ENCODE measurements at regions not wholly inside any gene's neighbourhood (a gene's known extent, or its start where the extent isn't known, plus 50 kb on each side); places are given as distances from the start of the nearest gene placed in this dataset.

GRCh38 chr5:164412531-164412930, 907.1 kb downstream of the MAT2B start:
- no peak for DNase-seq (ENCODE audit: low read depth)
- no peak overlapping the region for H3K4me3 ChIP-seq (ENCODE audit: low read length)
- no peak for TF ChIP-seq CTCF (IDR thresholded peaks at IDR 0.05; ENCODE audit: insufficient read depth, low read depth, low read length, missing control alignments)

GRCh38 chr5:164420161-164420560, 914.7 kb downstream of the MAT2B start:
- no peak overlapping the region for H3K4me3 ChIP-seq (ENCODE audit: low read length)
- no peak for TF ChIP-seq CTCF (IDR thresholded peaks at IDR 0.05; ENCODE audit: insufficient read depth, low read depth, low read length, missing control alignments)
- DNase-seq (ENCODE audit: low read depth): no peak

DNA sequence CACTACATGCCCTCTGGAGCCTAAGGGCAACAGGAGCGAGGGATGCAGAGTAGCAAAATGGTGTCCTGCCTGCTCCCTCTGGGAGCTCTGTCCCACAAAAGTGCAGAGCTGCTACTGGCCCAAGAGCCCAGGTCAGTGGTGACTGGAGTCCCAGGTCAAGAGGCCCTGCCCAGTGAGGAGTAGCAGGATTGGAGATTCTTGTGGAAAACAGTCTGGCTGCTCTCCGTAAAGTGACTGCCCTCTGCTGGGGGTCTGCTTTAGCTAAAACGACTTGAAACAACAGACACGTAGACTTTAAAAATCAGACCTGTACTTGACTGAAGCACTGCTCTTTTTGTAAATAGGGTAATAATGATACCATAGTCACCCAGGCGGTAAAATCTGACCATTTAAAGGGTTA, 917.0 kb downstream of the MAT2B start:
- no peak overlapping the region for H3K4me3 ChIP-seq (ENCODE audit: low read length)
- peak; percentile 36 for DNase-seq (ENCODE audit: low read depth)
- peak; percentile 26 for TF ChIP-seq CTCF (IDR thresholded peaks at IDR 0.05; ENCODE audit: insufficient read depth, low read depth, low read length, missing control alignments)

DNA sequence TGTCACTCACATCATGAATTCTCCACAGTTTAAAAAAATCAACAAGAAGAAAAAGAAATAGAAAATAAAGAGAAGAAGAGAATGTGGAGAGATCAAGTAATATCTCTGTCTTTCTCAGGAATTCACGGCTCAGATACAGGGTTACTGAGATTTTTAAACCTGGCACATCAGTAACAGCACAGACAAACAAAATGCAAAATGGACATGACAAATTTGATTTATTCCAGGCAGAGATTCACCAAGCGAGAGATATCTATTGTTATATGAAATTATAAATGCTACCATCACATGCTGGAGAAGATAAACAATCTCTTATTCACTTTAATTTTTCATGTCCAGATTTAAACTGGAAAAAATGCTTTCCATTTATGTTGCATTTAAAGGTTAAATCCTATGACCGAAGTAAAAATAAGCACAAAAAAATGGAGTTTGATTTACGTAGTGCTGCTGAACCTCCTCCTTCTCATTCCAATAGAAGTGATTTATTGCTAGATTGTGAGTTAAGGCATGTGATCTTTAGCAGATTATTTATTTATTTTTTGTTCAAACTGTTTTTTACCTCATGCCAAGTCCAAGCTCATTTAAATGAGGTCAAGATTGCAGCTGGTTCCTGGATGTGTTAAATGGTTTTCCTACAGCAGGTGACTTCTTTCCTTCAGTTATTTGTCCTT, 926.4 kb downstream of the MAT2B start:
- no peak for DNase-seq (ENCODE audit: low read depth)
- H3K4me3 ChIP-seq (ENCODE audit: low read length): no peak overlapping the region
- no peak for TF ChIP-seq CTCF (IDR thresholded peaks at IDR 0.05; ENCODE audit: insufficient read depth, low read depth, low read length, missing control alignments)

GRCh38 chr5:164433106-164433870, 927.9 kb downstream of the MAT2B start:
- no peak for DNase-seq (ENCODE audit: low read depth)
- H3K4me3 ChIP-seq (ENCODE audit: low read length): no peak overlapping the region
- TF ChIP-seq CTCF (IDR thresholded peaks at IDR 0.05; ENCODE audit: insufficient read depth, low read depth, low read length, missing control alignments): no peak

- no peak for DNase-seq (ENCODE audit: low read depth)
- no peak overlapping the region for H3K4me3 ChIP-seq (ENCODE audit: low read length)
- TF ChIP-seq CTCF (IDR thresholded peaks at IDR 0.05; ENCODE audit: insufficient read depth, low read depth, low read length, missing control alignments): no peak
Observed at GRCh38 chr5:164435576-164435975, 930.2 kb downstream of the MAT2B start.
